ENCODE measurements at regions not wholly inside any gene's neighbourhood (a gene's known extent, or its start where the extent isn't known, plus 50 kb on each side); places are given as distances from the start of the nearest gene placed in this dataset.

DNA sequence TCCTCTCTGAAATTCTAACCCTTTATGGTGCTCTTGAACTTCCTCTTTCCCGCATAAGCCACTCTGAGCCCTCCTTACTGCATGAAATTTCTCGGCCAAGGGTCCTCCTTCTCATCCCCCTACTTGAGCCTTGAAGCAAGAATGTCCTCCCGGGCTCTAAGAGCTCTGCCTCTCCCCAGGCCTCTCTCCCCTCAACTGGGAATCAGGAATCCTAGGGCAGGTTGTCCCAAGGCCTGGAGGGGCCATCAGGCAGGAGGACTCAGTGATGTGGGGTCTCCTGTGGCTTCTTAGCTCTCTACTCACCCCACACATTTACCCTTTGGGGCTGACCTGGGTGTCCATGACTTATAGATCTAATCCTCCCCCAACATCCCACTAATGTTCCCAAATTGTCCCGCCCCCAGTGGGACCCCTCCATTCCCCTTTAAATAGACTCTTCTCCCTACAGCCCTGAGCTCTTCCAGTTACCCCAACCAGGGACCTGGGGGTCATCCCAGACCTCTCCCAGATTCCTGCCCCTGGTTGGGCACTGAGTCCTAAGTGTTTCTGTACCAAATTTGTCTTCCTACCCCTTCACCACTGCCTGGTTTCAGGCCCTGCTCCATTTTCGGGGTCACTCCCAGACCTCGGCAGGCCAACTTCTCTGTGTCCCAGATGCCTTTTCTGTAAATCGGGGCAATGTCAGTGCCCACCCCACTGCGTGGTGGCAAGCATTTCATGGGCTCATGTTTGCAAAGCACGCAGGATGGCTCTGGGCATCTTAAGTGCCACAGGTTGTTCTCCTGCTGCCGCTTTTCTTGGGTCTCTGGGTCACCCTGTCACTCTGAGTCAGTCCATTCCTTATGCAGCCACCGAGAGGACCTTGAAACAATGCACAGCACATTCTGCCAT is 171.2 kb downstream of the ASB1 start:
- intact Hi-C loops (cut with DNase I) = loop anchor here (5.0 kb wide), 2 partner anchors 129 to 226 kb away; no protein-coding TSS in a partner anchor
- Histone ChIP-seq H3K27me3 (ENCODE audit: control insufficient read depth in 1 of 2, insufficient read depth in 2 of 2, low read length in 1 of 2) (no peaks in the 10 kb centered on the region), H3K36me3 (ENCODE audit: control insufficient read depth in 1 of 2, insufficient read depth in 2 of 2, low read length in 1 of 2) (no peaks in the 10 kb centered on the region), H3K4me1 (ENCODE audit: control insufficient read depth in 1 of 2, insufficient read depth in 2 of 2, low read length in 2 of 2) (peaks cover 3 to 8% of the 10 kb centered on the region in 2 donors), H3K9me3 (ENCODE audit: control insufficient read depth, low read length) (no peaks in the 10 kb centered on the region), H3K4me3 (ENCODE audit: low read length in 2 of 2) (no peak overlapping the region), H3K27ac (ENCODE audit: low read depth in 1 of 2, low read length in 2 of 2) (peak overlapping the region; percentile 78 to 90)
- ATAC-seq (ENCODE audit: low FRiP score) (no peak), DNase-seq (no peak)
- 79 to 86% methylated on average over 11 of the region's 11 CpGs for WGBS, 2 donors

DNA sequence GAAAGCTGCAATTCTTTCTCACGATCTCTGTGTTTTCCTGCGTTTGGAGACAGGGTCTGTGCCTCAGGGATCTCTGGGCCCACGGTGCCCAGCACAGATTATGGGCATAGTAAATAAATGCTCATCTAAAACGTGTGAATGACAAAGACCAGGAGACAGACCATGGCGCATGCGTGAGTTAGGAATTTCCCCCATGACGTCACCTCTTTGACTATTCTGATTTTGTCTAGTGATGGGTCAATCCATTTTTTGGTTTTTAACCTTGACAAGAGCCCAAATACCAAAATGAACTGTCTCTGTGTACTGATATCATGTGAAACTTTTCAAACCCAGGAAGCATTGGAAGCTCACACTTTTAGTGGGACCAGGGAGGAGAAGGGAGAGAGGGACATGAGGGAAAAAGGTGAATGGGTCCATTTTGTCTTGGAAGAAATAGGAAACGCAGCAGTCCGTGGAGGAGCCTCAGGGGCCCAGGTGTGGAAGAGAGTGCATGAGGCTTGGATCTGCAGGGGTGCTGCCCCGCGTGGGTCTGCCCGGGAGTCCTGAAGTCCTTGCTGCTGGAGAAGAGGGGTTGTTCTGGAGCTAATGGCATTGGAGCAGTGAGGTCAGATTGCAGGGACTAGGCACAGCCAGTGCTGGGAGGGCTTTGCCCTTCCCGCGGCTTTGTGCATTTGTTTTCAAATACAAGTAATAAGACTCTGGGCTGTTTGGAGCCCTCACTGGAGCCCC is 172.2 kb downstream of the ASB1 start:
- ATAC-seq (ENCODE audit: low FRiP score) (no peak), DNase-seq (no peak)
- H3K27me3 ChIP-seq (ENCODE audit: control insufficient read depth in 1 of 2, insufficient read depth in 2 of 2, low read length in 1 of 2) = no peaks in the 10 kb centered on the region
- no peak overlapping the region for H3K4me3 ChIP-seq (ENCODE audit: low read length in 2 of 2)
- 80 to 90% methylated on average over 14 of the region's 14 CpGs for WGBS, 2 donors
- intact Hi-C loops (cut with DNase I) = loop anchor here (5.0 kb wide), 2 partner anchors 128 to 227 kb away; no protein-coding TSS in a partner anchor
- no peak overlapping the region for H3K27ac ChIP-seq (ENCODE audit: low read depth in 1 of 2, low read length in 2 of 2)
- H3K9me3 ChIP-seq (ENCODE audit: control insufficient read depth, low read length) = no peaks in the 10 kb centered on the region
- H3K36me3 ChIP-seq (ENCODE audit: control insufficient read depth in 1 of 2, insufficient read depth in 2 of 2, low read length in 1 of 2) = no peaks in the 10 kb centered on the region
- H3K4me1 ChIP-seq (ENCODE audit: control insufficient read depth in 1 of 2, insufficient read depth in 2 of 2, low read length in 2 of 2) = peaks cover 3 to 8% of the 10 kb centered on the region in 2 donors

DNA sequence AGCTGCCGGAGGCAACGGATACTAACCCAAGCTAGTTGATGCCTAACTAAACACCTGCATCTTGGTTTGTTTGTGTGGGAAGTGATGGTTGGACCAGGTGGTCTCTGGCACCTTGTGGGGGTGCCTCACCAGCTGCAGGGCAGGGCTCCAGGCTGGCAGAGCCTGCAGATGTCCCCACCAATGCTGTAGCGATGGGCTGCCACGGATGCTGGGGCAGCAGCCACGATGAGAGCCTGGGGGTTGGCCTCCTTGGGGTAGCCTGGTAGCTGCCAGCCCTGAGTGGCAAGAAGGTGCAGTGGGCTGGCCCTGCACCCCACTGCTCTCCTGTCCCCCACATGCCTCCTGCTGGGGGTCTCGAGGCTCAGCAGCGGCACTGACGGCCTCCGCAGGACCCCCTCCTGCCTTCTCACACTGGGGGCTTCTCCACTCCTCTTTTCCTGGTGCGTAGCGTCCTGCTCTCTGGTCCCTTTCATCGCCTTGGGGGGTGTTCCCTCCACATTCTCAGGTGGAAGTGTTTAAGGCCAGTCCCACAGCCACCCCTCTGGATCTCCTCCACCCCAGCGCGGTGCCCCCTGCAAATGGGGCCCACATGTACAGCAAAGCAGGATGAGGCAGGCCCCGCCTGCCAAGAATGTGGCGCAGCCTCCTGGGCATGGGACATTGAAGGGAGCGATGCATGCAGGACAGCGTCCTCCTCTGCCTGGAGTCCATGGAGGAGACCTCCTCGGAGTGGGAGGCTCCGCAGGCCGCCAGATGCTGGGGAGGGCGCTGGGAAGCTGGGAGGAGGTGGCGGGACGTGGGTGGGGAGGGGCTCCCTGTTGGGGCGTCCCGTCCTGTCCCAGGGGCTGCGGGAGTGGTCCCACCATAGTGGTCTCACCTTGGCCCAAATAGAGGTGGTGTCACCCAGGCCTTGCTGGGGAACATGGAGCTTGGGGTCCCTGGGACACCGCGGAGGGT is 173.1 kb downstream of the ASB1 start:
- peaks cover 3 to 8% of the 10 kb centered on the region in 2 donors for H3K4me1 ChIP-seq (ENCODE audit: control insufficient read depth in 1 of 2, insufficient read depth in 2 of 2, low read length in 2 of 2)
- no peak overlapping the region for H3K4me3 ChIP-seq (ENCODE audit: low read length in 2 of 2)
- no peak for ATAC-seq (ENCODE audit: low FRiP score)
- no peaks in the 10 kb centered on the region for H3K9me3 ChIP-seq (ENCODE audit: control insufficient read depth, low read length)
- no peak for DNase-seq
- intact Hi-C loops (cut with DNase I) = loop anchor here (5.0 kb wide), 2 partner anchors 127 to 228 kb away; no protein-coding TSS in a partner anchor
- no peak overlapping the region for H3K27ac ChIP-seq (ENCODE audit: low read depth in 1 of 2, low read length in 2 of 2)
- no peaks in the 10 kb centered on the region for H3K36me3 ChIP-seq (ENCODE audit: control insufficient read depth in 1 of 2, insufficient read depth in 2 of 2, low read length in 1 of 2)
- WGBS, 2 donors = 97 to 98% methylated on average over 29 of the region's 29 CpGs
- H3K27me3 ChIP-seq (ENCODE audit: control insufficient read depth in 1 of 2, insufficient read depth in 2 of 2, low read length in 1 of 2) = no peaks in the 10 kb centered on the region

DNA sequence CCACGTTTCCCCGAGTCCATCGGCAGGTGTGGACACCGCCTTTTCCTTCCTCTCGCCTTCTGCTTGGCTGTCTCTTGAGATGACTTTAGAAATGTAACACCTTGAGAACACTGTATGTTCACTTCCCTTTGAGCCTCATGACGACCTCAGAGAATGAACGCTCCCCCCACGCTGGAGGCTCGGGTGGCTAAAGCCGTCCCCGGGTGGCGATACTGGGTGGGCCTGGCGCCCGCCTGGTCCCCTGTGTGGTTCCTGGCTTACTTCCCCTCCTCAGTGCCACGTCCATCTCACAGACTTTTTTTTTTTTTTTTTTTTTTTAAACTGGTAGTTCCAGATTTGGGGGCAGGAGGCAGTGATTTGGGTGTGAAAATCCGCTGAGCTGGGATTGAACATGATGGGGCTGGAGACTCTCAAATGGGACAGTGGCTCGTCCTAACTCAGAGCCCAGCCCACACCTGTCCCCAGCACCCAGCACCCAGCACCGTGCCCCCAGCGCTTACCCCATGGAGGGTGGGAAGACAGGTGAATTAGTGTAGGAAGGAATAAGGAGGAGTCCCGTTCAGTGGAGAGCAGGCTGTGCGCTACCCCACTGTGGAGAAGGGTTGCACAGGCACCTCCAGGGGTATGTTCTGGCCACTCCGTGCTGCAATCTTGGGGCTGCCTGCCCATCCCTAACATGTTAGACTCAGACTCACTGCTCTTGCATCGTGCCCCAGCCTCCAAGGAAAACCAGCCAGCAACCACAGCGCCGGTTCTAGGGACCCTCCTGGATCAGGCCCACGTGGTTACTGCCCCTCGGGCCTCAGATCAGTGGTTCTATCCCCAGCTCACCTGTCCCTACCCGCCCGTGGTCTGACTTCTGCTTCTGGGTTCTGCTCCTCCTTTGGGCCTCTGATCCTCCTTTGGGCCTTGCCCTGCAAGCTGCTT is 174.0 kb downstream of the ASB1 start:
- H3K4me1 ChIP-seq (ENCODE audit: control insufficient read depth in 1 of 2, insufficient read depth in 2 of 2, low read length in 2 of 2) = peaks cover 3 to 8% of the 10 kb centered on the region in 2 donors
- 88 to 91% methylated on average over 29 of the region's 29 CpGs for WGBS, 2 donors
- H3K9me3 ChIP-seq (ENCODE audit: control insufficient read depth, low read length) = no peaks in the 10 kb centered on the region
- no peaks in the 10 kb centered on the region for H3K36me3 ChIP-seq (ENCODE audit: control insufficient read depth in 1 of 2, insufficient read depth in 2 of 2, low read length in 1 of 2)
- H3K4me3 ChIP-seq (ENCODE audit: low read length in 2 of 2) = no peak overlapping the region
- H3K27ac ChIP-seq (ENCODE audit: low read depth in 1 of 2, low read length in 2 of 2) = peak overlapping the region in 1 of 2 donors; percentile 18
- DNase-seq = no peak
- ATAC-seq (ENCODE audit: low FRiP score) = no peak
- intact Hi-C loops (cut with DNase I) = no loop called here
- no peaks in the 10 kb centered on the region for H3K27me3 ChIP-seq (ENCODE audit: control insufficient read depth in 1 of 2, insufficient read depth in 2 of 2, low read length in 1 of 2)

DNA sequence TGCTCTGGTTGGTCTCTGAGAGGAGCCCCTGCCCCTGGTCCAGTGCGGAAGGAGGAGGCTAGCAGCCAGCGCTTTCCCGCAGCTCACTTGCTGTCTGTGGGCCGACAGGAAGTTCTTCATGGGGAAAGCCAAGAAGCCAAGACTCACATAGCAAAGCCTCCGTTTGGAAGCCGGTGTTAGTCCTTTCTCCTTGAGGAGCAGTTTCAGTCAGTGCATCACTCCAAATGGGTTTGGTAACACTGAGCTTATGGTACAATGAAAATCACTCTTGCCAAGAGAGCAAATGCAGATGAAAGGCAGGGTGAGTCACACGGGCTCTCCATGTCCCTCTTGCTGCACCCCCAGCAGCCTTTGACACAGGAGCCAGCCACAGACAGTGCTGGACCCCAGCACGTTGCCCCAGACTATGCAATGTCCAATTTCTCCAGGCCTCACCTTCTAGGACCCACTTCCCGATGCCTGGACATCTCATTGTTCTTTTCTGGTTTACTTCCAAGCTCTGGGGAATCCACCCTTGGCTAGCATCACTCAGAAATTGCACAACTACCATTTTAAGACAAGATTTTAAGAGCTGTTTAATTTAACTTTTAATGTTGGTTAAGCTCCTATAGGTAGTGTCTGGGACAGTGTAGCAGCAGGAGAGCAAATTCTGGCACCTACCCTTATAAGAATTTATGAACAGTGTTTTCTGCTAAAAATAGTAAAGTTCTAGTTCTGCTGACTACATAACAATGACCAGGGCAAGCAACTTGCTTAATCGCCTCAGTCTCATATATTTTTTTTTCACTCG is 174.9 kb downstream of the ASB1 start:
- DNase-seq (peak in 1 of 2 donors; percentile 58), ATAC-seq (ENCODE audit: low FRiP score) (peak; percentile 79)
- Histone ChIP-seq H3K4me3 (ENCODE audit: low read length in 2 of 2) (no peak overlapping the region), H3K4me1 (ENCODE audit: control insufficient read depth in 1 of 2, insufficient read depth in 2 of 2, low read length in 2 of 2) (peaks cover 0 to 8% of the 10 kb centered on the region in 2 donors), H3K36me3 (ENCODE audit: control insufficient read depth in 1 of 2, insufficient read depth in 2 of 2, low read length in 1 of 2) (no peaks in the 10 kb centered on the region), H3K27ac (ENCODE audit: low read depth in 1 of 2, low read length in 2 of 2) (peak overlapping the region in 1 of 2 donors; percentile 18), H3K9me3 (ENCODE audit: control insufficient read depth, low read length) (no peaks in the 10 kb centered on the region), H3K27me3 (ENCODE audit: control insufficient read depth in 1 of 2, insufficient read depth in 2 of 2, low read length in 1 of 2) (no peaks in the 10 kb centered on the region)
- intact Hi-C loops (cut with DNase I) = no loop called here
- 8 to 15% methylated on average over 11 of the region's 11 CpGs for WGBS, 2 donors

DNA sequence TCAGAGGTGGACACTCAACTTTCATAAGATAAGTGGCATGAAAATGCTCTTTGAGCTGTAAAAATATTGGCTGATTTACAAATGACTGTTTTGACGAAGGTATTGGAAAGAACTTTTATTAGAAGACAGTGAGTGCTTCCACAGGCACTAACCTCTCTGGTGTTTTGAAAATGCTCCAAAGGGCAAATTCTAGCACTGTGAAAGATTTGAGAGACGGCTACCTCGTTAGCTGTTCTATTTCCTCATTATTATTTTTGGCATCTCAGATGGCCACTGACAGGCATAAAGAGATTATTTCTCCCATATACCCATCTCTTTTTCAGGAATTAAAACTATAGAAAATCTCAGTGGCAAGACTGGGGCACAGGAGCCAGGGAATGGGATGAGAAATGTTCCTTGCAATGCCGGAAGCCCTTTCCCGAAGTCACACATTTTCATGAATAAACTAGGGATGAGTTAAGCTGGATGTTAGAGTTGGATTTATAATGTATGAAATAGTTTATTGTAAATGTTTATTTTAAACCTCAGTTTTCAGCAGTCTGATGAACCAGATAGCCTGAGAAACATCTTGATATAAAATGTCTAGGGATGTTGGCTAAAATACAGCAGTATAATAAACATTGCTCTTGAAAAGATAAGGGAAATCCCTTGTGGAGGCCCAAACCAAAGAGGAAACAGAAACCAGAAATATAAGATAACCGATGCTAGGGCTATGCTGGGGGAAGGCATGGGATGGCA is 175.7 kb downstream of the ASB1 start:
- DNase-seq (no peak), ATAC-seq (ENCODE audit: low FRiP score) (no peak)
- peaks cover 0 to 8% of the 10 kb centered on the region in 2 donors for H3K4me1 ChIP-seq (ENCODE audit: control insufficient read depth in 1 of 2, insufficient read depth in 2 of 2, low read length in 2 of 2)

DNA sequence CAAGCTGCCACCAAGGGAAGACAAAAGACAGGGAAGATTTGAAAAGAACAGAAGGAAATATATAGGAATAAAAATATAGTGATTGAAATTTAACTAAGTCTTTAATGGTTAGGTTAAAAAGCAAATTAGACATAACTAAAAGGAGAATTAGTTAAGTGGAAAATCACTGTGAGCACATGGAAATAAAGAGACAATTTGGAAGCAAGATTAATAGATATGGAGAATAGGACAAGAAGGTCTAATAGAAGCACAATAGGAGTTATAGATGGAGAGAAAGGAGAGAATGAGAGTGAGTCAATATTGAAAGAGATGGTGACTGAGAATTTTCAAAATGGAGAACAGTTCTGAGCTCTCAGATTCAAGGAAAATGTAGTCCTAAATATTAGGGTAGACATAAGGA is 176.9 kb downstream of the ASB1 start:
- ATAC-seq (ENCODE audit: low FRiP score) (no peak), DNase-seq (no peak)
- peaks cover 0 to 4% of the 10 kb centered on the region in 2 donors for H3K4me1 ChIP-seq (ENCODE audit: control insufficient read depth in 1 of 2, insufficient read depth in 2 of 2, low read length in 2 of 2)
- H3K9me3 ChIP-seq (ENCODE audit: control insufficient read depth, low read length) = no peaks in the 10 kb centered on the region
- no peaks in the 10 kb centered on the region for H3K27me3 ChIP-seq (ENCODE audit: control insufficient read depth in 1 of 2, insufficient read depth in 2 of 2, low read length in 1 of 2)
- H3K4me3 ChIP-seq (ENCODE audit: low read length in 2 of 2) = no peak overlapping the region
- intact Hi-C loops (cut with DNase I) = no loop called here
- H3K36me3 ChIP-seq (ENCODE audit: control insufficient read depth in 1 of 2, insufficient read depth in 2 of 2, low read length in 1 of 2) = no peaks in the 10 kb centered on the region
- no peak overlapping the region for H3K27ac ChIP-seq (ENCODE audit: low read depth in 1 of 2, low read length in 2 of 2)

More for the DNA sequence above, 175.7 kb downstream of the ASB1 start:
- Histone ChIP-seq H3K27ac (ENCODE audit: low read depth in 1 of 2, low read length in 2 of 2) (no peak overlapping the region), H3K4me3 (ENCODE audit: low read length in 2 of 2) (no peak overlapping the region), H3K27me3 (ENCODE audit: control insufficient read depth in 1 of 2, insufficient read depth in 2 of 2, low read length in 1 of 2) (no peaks in the 10 kb centered on the region), H3K36me3 (ENCODE audit: control insufficient read depth in 1 of 2, insufficient read depth in 2 of 2, low read length in 1 of 2) (no peaks in the 10 kb centered on the region), H3K9me3 (ENCODE audit: control insufficient read depth, low read length) (no peaks in the 10 kb centered on the region)
- 12 to 23% methylated on average over 6 of the region's 6 CpGs for WGBS, 2 donors
- intact Hi-C loops (cut with DNase I) = no loop called here

Measured in aorta (tissue), 5 donors.